A549 (cell line): ENCODE measurements at regions not wholly inside any gene's neighbourhood (a gene's known extent, or its start where the extent isn't known, plus 50 kb on each side); places are given as distances from the start of the nearest gene placed in this dataset.

ENCODE experiments used
- ATAC-seq, 2 experiments: fragments of 200-7000 bp in 1 of 2; fragments of >200 bp in 1 of 2; cut with Nextera tagmentation in 1 of 2; cut with Tn5 transposase in 1 of 2; 3 replicates each; pipeline versions ENCODE4 v1.8.0 to v1.9.1; 2018 to 2020; ENCODE audit warnings: mild to moderate bottlenecking in 1 of 2, moderate library complexity in 1 of 2
- CTCF ChIA-PET: fragments of 300-600 bp; sonication (Branson Sonifier 250); formaldehyde crosslinking; extraction: SDS; loops from one replicate; lab custom pipeline; 2021; ENCODE audit warnings: antibody characterized with exemption, inconsistent platforms; lab: Yijun Ruan, JAX
- POLR2A ChIA-PET: fragments of 350-600 bp; formaldehyde crosslinking; extraction: SDS; loops from one replicate; lab custom pipeline; 2021; ENCODE audit warnings: antibody characterized with exemption, inconsistent platforms; lab: Yijun Ruan, JAX
- DNase-seq, 2 experiments: peaks; one replicate each; pipeline versions ENCODE4 v3.0.0 to v3.0.0-alpha.2; 2011 to 2016; ENCODE audit warnings: low read depth in 1 of 2, low spot score in 1 of 2
- FAIRE-seq: peaks from 2 replicates; lab custom pipeline; 2011; peaks lifted over from hg19 to GRCh38; lab: Jason Lieb, UNC
- H3K27ac ChIP-seq, 2 experiments: fragments of >200 bp; sonication (Bioruptor Twin); formaldehyde crosslinking; 3 replicates each; pipeline ENCODE4 v1.5.1; 2016 to 2017
- H3K4me1 ChIP-seq: fragments of >200 bp; sonication (Bioruptor Twin); formaldehyde crosslinking; 3 replicates; pipeline ENCODE4 v1.6.1; 2016
- H3K4me2 ChIP-seq: fragments of >200 bp; sonication (Bioruptor Twin); formaldehyde crosslinking; 3 replicates; pipeline ENCODE4 v1.6.1; 2016
- H3K4me3 ChIP-seq: fragments of >200 bp; sonication (Bioruptor Twin); formaldehyde crosslinking; 3 replicates; pipeline ENCODE4 v1.5.1; 2016
- H3K9me3 ChIP-seq: fragments of >200 bp; sonication (Bioruptor Twin); formaldehyde crosslinking; 3 replicates; pipeline ENCODE4 v1.6.1; 2016
- ATOH8 ChIP-seq: fragments of 250-450 bp; sonication (Bioruptor Pico); IDR thresholded peaks from 2 replicates; pipeline ENCODE4 v1.5.0; 2020; ENCODE audit warnings: low read depth, mild to moderate bottlenecking, moderate library complexity
- BHLHE40 ChIP-seq: IDR thresholded peaks from 2 replicates; pipeline ENCODE4 v1.6.1; 2012; ENCODE audit warnings: low read depth, low read length, inconsistent platforms
- CBX8 ChIP-seq: fragments of 200-600 bp; sonication (generic); IDR thresholded peaks from 2 replicates; pipeline ENCODE4 v1.6.1; 2016
- E2F6 ChIP-seq: IDR thresholded peaks from 2 replicates; pipeline ENCODE4 v1.6.1; 2012; ENCODE audit warnings: low read depth, borderline replicate concordance
- ESRRA ChIP-seq: fragments of 150-350 bp; IDR thresholded peaks from 2 replicates; pipeline ENCODE4 v1.6.1; 2014; ENCODE audit warnings: mild to moderate bottlenecking, low read length, borderline replicate concordance
- HOXB5 ChIP-seq: fragments of 250-450 bp; sonication (Bioruptor Pico); IDR thresholded peaks from 2 replicates; pipeline ENCODE4 v1.5.0; 2020; ENCODE audit warnings: mild to moderate bottlenecking, moderate library complexity
- JUN ChIP-seq, 2 experiments: fragments of >200 bp; sonication (Bioruptor Twin); formaldehyde crosslinking; IDR thresholded peaks; 2 replicates in 1 of 2; 3 replicates in 1 of 2; pipeline ENCODE4 v1.6.1; 2016 to 2017
- JUNB ChIP-seq: fragments of >200 bp; sonication (Bioruptor Twin); formaldehyde crosslinking; IDR thresholded peaks from 2 replicates; pipeline ENCODE4 v1.6.1; 2016
- MAX ChIP-seq: IDR thresholded peaks from 2 replicates; pipeline ENCODE4 v1.6.1; 2012
- MAZ ChIP-seq: fragments of 150-350 bp; IDR thresholded peaks from 2 replicates; pipeline ENCODE4 v1.6.1; 2014; ENCODE audit warnings: antibody characterized with exemption, low read depth, low read length, borderline replicate concordance
- MYC ChIP-seq: IDR thresholded peaks from 2 replicates; pipeline ENCODE4 v1.6.1; 2012; ENCODE audit warnings: mild to moderate bottlenecking, inconsistent platforms, low read length, improper control_type of control experiment, borderline replicate concordance
- NR3C1 ChIP-seq: fragments of >200 bp; sonication (Bioruptor Twin); formaldehyde crosslinking; IDR thresholded peaks from 3 replicates; pipeline ENCODE4 v1.6.1; 2017
- RAD21 ChIP-seq, 2 experiments: fragments of >200 bp in 1 of 2; sonication (Bioruptor Twin) in 1 of 2; formaldehyde crosslinking in 1 of 2; IDR thresholded peaks in 1 of 2; conservative IDR thresholded peaks in 1 of 2; 2 replicates in 1 of 2; 3 replicates in 1 of 2; pipeline ENCODE4 v1.6.1; 2012 to 2018; ENCODE audit warnings: inconsistent platforms in 1 of 2
- RARB ChIP-seq: fragments of 250-450 bp; sonication (Bioruptor Pico); IDR thresholded peaks from 2 replicates; pipeline ENCODE4 v1.8.0; 2021; ENCODE audit warnings: mild to moderate bottlenecking, moderate library complexity
- RFX5 ChIP-seq: fragments of 450-650 bp; IDR thresholded peaks from 2 replicates; pipeline ENCODE4 v1.7.1; 2014; ENCODE audit warnings: antibody characterized with exemption, mild to moderate bottlenecking, moderate library complexity
- TP53 ChIP-seq: fragments of 250-450 bp; sonication (Bioruptor Pico); IDR thresholded peaks from 2 replicates; pipeline ENCODE4 v1.5.0; 2021; ENCODE audit warnings: mild to moderate bottlenecking, moderate library complexity
- WGBS: methylation state at CpG from one replicate; pipeline ENCODE4 v1.1.6; 2017; ENCODE audit errors: missing lambda C conversion rate; 5-methylcytosine and 5-hydroxymethylcytosine counted together
- TF ChIP-seq, protein P1 (sequence below): fragments of >200 bp; sonication (Bioruptor Twin); formaldehyde crosslinking; IDR thresholded peaks from 2 replicates; pipeline ENCODE4 v1.6.1; 2016
- TF ChIP-seq, protein P2 (sequence below): IDR thresholded peaks from 2 replicates; pipeline ENCODE4 v1.6.1; 2012

DNA sequence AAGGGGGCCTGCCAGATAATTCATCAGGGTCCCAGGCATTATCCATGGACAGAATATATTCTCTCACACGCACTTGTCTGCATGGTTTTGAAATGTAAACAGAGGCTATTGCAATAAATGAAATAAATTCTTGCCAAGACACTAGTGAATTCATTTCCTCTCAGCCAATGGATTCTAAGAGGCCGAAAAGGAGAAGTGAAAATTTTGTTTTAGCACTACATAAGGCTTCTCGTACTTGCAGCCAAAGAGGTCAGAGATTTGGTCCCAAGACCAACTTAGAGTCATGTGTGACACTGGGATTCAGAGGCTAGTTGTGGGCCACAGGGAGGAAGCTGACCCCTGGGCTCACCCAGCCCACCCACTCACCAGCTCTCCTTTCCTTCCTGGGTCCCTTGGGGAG lies 184.1 kb upstream of the GLI2 start:
- Histone ChIP-seq H3K4me1 (peaks cover 5% of the 10 kb centered on the region), H3K9me3 (no peaks in the 10 kb centered on the region), H3K27ac (no peak overlapping the region), H3K4me3 (no peak overlapping the region), H3K4me2 (no peak overlapping the region)
- FAIRE-seq, result no peak
- TF ChIP-seq ATOH8 (CRISPR knock-in tag), result no peak
- no peak for TF ChIP-seq NR3C1
- TF ChIP-seq HOXB5 (CRISPR knock-in tag), result no peak
- no peak for TF ChIP-seq ESRRA
- TF ChIP-seq JUN (IDR thresholded peaks at IDR 0.05), result no peak
- TF ChIP-seq RARB (CRISPR knock-in tag), result no peak
- TF ChIP-seq TP53 (CRISPR knock-in tag), result no peak
- no peak for TF ChIP-seq JUNB
- no peak for TF ChIP-seq CBX8
- TF ChIP-seq, protein P1, sequence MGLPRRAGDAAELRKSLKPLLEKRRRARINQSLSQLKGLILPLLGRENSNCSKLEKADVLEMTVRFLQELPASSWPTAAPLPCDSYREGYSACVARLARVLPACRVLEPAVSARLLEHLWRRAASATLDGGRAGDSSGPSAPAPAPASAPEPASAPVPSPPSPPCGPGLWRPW, result no peak
- TF ChIP-seq, protein P2, sequence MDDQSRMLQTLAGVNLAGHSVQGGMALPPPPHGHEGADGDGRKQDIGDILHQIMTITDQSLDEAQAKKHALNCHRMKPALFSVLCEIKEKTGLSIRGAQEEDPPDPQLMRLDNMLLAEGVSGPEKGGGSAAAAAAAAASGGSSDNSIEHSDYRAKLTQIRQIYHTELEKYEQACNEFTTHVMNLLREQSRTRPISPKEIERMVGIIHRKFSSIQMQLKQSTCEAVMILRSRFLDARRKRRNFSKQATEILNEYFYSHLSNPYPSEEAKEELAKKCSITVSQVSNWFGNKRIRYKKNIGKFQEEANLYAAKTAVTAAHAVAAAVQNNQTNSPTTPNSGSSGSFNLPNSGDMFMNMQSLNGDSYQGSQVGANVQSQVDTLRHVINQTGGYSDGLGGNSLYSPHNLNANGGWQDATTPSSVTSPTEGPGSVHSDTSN, result no peak
- DNase-seq, result no peak
- no peak for ATAC-seq
- ChIA-PET POLR2A (interaction anchor here (0.6 kb wide), 1 partner anchor 791 kb away, joined by 4 read pairs; no protein-coding TSS in a partner anchor), CTCF (interaction anchor here (0.7 to 8.7 kb wide), 15 partner anchors 8 to 238 kb away, joined by 3 to 101 read pairs (median 7); partner anchors contain the start of gene INHBB)
- 60% methylated on average over 3 of the region's 3 CpGs for WGBS

DNA sequence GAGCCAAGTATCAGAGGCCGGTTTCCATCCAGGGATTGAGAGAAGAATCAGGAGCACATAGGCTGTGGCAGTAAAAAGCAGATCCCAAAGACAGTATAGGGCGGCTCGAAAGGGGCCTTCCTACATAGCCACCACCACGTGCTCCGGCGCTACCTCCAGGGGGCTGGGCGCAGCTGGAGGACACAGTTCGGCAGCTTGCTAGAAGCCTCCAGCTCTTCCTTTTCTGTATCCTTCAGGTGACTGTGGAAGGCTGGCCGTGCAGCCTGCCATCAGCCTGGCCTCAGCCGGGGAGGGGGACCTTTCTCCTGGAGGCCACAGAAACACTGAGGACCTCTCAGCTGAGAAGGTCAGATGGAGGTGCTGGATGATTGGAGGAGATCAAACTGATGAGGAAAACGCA lies 183.6 kb upstream of the GLI2 start:
- no peak for DNase-seq
- no peak for FAIRE-seq
- H3K4me1 ChIP-seq, result peaks cover 5% of the 10 kb centered on the region
- H3K9me3 ChIP-seq, result no peaks in the 10 kb centered on the region
- CTCF ChIA-PET, result interaction anchor here (0.7 to 8.7 kb wide), 24 partner anchors 8 to 280 kb away, joined by 3 to 101 read pairs (median 4); partner anchors contain the start of gene INHBB
- POLR2A ChIA-PET, result interaction anchor here (0.6 kb wide), 1 partner anchor 792 kb away, joined by 4 read pairs; no protein-coding TSS in a partner anchor
- 90% methylated on average over 10 of the region's 11 CpGs for WGBS
- H3K27ac ChIP-seq, result peak overlapping the region; percentile 34 to 42; a peak in 2 of 6 replicates
- TF ChIP-seq RFX5, result no peak
- no peak for TF ChIP-seq RAD21 (conservative IDR thresholded peaks at IDR 0.05 in 1 of 2, IDR thresholded peaks at IDR 0.05 in 1 of 2)
- no peak for TF ChIP-seq BHLHE40
- TF ChIP-seq MYC, result no peak
- TF ChIP-seq MAZ, result no peak
- no peak for TF ChIP-seq ATOH8 (CRISPR knock-in tag)
- TF ChIP-seq ESRRA, result no peak
- no peak for TF ChIP-seq E2F6
- TF ChIP-seq MAX, result no peak
- TF ChIP-seq, all 56 proteins: peak for 0
- no peak for ATAC-seq
- H3K4me3 ChIP-seq, result no peak overlapping the region
- peak overlapping the region; percentile 64; the same call in 2 of the 3 replicates for H3K4me2 ChIP-seq
